ENCODE measurements at regions not wholly inside any gene's neighbourhood (a gene's known extent, or its start where the extent isn't known, plus 50 kb on each side); places are given as distances from the start of the nearest gene placed in this dataset.

DNA sequence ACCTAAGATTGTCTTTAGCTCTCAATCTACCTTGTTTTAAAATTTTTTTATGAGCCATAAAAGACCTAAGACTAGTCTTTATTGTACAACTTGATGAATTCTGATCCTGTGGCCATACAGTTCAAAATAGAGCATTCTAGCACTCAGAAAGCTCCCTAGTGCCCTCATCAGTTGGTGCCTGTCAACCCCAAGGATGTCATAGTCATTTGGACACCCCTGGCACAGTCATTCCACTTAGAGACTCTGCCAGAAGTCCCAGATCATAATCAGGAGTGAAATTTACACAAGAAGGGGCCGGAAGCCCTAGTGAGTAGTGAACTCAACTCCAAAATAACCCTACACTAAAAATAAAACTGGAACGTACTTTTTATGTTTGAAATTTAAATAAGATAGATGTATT is 80.0 kb upstream of the INSIG1 start:
- no peak for DNase-seq

- no peak for DNase-seq
Observed at GRCh38 chr7:155218276-155219153, 79.2 kb upstream of the INSIG1 start.

DNA sequence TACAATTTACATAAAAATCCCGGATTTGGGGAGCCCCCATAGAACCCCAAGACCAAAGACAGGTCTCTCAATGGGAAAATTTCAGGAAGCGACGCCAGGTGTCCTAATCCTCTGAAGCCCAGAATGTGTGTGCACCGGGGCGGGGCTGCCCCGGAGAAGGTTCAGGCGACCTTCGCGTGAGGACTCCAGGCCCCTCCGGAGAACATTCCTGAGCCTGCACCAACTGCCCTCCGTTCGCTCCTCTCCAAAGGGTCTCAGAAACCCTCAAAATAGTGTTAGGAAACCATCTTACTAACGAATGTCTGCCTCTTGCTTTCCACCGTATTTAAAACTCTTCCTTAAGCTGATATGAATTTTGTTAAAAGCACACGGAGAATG is 78.5 kb upstream of the INSIG1 start:
- DNase-seq = no peak

DNA sequence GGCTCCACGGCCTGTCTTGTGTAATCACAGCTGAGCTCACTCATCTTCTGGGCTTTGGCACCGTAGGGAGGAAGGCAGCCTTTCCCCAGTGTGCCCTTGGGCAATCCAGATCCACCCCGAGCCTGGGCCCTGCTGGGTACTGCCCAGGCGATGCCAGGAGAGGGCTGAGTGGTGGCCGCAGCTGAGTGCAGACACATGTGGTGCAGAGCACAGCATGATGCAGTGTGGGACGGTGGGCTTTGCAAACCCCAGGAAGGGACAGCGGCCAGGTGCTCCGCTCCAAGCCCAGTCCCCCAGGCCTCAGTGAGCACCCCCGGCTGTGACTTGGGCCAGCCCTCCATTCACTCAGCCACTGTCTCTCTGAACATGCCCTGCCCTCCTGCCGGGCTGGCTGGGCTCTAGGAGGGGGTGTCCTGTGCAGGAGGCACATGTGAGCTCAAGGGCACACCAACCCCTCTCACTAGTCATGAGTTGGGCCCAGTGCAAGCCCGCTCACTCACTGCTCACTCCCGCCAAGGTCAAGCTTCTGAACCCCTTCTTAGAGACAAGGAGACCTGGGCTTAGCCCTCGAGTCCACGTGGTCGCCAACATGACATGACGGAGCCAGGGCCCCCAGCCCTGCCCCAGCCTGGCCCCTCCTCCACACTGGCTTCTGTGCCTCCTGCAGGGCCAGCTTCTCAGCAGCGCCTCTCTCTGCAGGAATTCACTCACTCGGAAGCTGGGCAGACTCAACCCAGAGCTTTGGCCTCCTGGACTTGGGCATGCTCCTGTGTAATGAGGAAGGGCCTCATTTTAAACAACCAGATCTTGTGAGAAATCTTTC is 77.5 kb upstream of the INSIG1 start:
- DNase-seq = no peak

DNA sequence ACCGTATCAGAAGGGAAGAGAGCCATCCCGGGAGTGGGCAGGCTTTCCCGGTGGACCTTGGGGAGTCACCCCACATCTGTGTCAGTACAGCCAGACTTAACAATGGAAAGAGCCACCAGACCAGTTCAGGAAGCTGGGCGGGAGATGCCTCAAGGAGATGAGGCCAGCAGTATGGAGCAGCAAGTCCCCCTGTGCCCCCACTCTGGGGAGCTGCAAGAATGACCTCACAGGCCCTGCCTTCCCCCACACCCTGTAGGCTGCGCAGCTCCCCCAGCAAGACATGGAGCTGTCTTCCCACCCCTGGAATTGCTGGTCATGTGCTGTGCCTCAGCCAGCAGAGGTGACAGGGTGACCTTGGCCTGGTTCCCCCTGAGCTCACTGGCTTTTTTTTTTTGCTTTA is 76.8 kb upstream of the INSIG1 start:
- DNase-seq = no peak

DNA sequence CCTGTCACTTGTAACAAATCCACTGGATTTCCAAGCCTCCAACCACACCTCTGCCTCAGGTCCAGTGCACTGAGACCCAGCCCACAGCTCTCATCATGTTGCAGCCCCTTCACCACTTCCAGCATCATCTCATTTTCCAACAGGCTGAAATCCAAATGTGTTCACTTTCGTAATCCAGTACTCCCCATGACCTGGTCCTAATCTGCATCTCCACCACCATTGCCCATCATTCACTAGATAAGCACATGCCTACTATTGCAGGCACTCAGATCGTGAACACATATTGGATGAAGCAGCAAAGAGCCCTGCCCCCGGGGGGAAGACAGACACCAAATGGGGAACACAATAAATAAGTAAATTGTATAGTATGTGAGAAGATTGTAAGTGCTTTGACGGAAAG is 76.1 kb upstream of the INSIG1 start:
- no peak for DNase-seq

GRCh38 chr7:155222061-155222460 is 75.6 kb upstream of the INSIG1 start:
- DNase-seq = no peak

- no peak for DNase-seq
Observed at GRCh38 chr7:155222573-155222972, 75.1 kb upstream of the INSIG1 start.

DNA sequence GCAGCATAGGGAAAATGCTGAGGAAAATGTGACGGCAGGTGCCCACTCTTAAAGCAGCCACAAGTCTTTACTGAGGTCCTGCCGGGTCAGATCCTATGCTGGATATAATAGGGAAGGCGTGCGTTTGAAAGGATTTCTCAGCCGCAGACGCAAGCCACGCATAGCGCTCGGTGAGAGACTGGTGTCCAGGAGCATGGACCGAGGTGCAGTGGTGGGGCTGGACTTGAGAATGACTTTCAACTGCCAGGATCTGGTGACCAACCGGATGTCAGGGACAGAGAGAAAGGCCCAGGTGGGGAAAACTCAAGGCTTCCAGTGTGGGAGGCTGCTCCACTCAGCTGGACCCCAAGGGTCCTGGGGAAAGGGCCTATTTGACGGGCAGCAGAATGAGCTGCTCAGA is 74.7 kb upstream of the INSIG1 start:
- DNase-seq = no peak

DNA sequence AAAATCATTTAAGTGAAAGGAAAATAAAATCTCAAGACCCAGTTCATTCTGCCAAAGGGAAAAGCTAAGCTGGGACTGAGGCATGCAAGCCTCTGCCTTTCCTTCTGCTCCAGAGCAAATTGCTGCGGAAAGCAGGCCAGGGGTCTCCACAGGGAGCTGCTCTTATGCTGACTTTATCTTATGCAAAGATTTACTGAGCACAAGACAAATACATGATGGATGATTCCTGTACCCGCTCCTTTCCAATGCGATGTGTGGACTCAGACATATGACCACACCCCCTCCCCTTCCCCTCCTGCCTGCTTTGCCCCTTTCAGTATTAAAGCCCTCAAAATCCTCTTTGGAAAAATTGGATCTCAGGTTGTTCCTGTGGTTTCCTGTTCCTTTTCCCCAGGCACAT is 74.2 kb upstream of the INSIG1 start:
- no peak for DNase-seq

GRCh38 chr7:155224116-155224811 is 73.4 kb upstream of the INSIG1 start:
- DNase-seq = no peak

DNA sequence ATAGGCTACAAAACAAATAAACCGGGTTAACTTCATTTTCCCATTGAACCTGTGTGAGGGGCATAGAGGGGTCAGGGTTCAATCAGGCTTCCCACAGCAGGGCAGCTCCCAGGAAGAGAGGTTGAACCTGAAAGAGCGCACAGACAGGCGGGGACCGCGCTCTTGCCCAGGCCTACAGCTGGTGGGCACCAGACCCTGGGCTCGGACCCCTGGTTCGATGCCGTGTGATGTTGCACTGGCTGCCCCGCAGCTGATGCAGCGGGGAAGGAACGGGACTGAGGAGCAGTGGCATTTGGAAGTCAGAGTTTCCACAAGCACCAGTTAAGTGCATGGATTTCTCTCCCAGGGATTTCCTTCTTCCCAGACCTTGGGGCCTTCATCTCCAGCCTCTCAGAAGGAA is 72.6 kb upstream of the INSIG1 start:
- no peak for DNase-seq

DNA sequence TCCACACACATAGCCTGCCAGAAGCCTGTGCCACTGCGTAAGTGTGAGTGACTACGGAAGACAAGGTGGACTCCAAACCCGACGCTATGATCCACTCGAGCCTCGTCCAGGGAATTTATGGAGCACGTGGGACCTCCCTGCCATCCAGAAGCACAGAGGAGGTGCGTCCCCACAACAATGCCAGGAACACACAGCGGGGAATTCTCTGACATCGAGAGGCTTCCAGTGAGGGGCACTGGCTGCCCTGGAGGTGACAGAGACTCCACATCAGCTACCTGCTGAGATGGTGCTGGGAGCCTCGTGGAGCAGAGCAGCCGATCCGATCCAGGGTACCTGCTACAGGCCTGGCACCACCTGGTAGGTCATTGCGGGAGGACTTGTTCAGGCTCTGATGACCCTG is 72.2 kb upstream of the INSIG1 start:
- DNase-seq = no peak

DNA sequence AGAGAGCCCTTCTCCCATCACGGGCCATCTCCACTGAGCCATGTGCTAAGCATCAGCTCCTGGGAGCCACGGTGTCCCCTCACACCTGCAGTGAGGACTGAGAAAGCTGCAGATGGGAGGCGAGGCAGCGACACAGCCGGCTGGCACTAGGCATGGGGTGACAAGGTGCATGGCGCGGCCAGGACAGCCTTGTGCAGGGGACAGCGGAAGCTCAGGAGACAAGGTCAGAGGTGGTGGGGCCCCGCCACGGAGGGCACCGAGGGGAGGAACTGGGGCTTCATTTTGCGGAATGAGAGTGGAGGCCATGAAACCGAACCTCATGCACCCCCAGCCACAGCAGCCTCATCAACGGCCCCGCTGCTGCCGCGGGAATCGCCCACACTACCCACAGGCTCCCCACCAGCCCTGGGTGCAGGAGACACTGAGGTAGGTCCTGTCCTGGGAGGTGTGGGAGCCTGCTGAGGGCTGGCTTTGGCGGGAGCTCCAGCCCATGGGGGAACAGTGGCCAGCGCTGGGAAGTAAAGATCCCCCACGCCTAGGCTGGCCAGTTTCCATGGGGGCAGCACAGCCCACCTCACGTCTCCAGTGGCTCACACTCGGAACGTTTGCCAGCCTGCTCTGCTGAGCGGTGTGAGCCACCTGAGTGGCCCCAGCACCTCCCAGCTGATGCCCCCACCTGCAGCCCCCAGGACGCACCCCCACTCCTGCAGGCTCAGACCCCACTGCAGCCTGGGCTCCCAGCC is 71.2 kb upstream of the INSIG1 start:
- DNase-seq = no peak

- DNase-seq = no peak
Observed at GRCh38 chr7:155227004-155227787, 70.5 kb upstream of the INSIG1 start.

DNA sequence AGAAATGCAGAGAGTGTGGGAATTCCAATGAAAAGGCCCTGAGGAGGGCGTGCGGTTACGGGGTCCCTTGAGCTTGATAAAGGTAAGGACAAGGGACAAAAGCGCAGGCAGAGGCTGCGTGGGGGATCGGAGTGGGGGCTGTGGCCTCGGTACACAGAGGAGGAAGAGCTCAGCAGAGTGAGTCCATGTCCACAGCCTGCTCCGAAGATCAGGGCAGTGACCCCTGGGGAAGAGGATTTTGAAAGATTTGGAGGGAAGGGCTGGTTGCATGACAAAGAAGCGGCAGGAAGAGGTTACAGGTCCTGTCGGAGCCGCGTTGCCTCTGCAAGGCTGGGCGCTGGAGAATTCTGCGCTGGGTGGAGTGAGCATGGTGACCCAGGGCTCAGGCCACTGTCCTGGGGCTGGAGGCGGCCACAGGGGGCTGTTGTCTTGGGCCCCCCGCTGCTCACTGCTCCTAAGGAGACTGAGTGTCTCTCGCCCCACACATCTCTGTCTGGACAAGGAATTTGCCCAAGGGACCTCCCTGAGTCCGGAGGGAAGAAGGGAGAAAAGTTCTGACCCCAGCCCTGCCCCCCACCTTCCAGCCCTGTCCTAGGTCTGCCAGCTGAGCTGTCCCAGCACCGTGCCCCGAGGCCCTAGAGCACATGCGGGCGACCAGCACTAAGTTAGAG is 69.8 kb upstream of the INSIG1 start:
- DNase-seq = no peak

DNA sequence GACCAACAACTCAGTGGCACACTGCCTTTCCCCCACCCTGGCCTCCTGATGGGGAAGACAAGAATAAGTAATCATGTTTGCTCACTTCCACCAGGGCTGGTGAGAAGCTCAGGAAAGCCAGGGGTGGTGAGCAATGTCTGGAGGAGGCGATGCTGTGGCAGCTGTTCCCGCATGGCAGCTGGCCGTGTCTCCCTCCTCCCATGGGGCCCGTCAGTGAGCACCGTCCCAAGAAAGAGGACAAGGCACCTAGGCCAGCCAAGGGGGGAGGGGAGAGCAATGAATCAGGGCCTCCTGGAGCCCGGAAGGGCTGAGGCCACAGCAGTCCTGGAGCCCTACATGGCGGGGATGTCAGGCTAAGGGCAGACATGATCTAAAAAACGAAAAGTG is 69.2 kb upstream of the INSIG1 start:
- DNase-seq = no peak

DNA sequence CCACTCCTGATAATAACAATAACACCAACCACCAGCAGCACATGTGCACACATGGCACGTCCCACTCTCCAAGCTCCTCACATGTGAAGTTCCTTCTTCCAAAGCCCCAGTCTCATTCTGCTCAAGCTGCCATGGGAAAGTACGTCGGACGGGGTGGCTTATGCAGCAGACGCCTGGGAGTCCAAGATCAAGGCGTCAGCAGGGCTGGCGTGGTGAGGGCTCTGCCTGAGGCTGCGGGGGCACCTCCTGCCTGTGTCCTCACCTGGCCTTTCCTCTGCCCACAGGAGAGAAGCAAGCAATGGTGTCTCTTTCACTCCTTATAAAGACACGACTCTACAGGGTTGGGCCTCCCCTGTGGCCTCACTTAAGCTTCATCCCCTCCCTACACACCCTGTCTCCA is 68.8 kb upstream of the INSIG1 start:
- no peak for DNase-seq

DNA sequence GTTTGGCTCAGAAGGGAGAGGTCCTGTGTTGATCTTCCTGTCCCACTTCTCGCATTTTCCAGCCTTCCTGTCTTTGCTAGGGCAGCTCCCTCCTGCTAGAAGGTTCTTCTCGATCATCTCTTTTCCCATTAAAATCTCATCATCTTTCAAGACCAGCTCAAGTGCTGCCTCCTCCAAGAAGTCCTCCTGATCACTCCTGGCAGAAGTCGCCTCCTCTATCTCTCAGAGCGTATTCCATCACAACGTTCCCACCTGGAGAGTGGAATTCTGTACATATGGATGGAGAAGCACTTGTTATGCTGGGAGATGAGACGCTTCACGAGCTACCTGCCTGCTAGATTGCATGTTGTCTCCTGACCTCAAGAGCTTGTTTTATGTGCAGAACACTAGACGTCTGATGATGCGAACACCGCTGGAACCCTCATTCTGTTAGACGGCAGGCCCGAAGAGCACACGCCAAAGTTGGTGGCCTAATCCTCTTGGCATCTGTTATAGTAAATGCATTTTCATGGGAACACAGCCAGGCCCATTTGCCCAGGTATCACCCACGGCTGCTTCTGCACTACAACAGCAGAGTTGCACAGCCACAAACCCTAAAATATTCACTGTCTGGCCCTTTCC is 68.0 kb upstream of the INSIG1 start:
- no peak for DNase-seq

- DNase-seq = no peak
Observed at GRCh38 chr7:155230169-155230593, 67.5 kb upstream of the INSIG1 start.

GRCh38 chr7:155231241-155231800 is 66.4 kb upstream of the INSIG1 start:
- no peak for DNase-seq
